ENCODE measurements at regions not wholly inside any gene's neighbourhood (a gene's known extent, or its start where the extent isn't known, plus 50 kb on each side); places are given as distances from the start of the nearest gene placed in this dataset.
"Not testable (repeated sequence)": the region's sequence is repeated elsewhere in the genome, so short reads cannot be mapped to it uniquely, and the experiment has no call there.

DNA sequence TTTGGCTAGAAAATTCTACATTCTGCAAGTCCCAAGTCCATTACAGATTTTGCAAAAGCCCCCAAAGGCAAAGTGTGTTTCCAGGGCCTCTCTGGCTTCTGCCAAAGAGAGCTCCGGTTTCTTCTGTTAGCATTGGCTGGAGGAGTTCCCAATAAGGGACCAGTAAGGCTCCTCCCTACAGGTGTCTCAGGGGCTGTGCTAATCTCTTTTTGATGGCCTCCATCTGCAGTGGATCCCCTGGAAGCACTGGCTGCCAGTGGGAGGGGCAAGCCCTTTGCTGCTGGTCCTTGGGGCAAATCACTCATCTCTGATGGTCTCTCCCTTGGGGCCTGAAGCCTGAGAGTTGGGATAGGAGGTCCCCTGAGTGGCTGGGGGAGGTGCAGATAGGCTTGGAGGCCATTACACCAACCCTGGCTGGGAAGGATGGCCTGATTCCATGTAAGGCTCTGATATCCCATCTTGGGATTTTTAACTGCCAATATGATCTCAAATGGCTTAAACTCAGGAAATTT lies 89.1 kb upstream of the USP24 start:
- DNase-seq (ENCODE audit: low spot score): no peak

DNA sequence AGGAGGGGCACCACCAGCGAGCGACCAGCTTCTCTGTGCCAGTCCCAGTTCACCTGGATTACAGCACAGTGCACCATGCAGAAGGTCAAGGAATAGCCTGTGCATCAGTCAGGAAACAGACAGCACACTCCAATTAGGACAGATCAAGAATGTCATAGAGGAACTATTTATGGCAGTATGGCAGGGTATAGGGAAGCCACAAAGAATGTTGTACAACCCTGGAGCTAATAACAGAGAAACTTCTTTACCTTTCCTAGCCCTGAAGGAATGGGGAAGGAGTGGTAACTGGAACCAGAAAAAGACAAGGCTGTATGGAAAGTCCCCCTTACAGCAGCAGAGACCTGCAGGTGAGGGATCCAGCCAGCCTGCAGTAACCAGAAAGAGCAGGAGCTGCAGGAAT lies 87.8 kb upstream of the USP24 start:
- DNase-seq (ENCODE audit: low spot score): no peak

DNA sequence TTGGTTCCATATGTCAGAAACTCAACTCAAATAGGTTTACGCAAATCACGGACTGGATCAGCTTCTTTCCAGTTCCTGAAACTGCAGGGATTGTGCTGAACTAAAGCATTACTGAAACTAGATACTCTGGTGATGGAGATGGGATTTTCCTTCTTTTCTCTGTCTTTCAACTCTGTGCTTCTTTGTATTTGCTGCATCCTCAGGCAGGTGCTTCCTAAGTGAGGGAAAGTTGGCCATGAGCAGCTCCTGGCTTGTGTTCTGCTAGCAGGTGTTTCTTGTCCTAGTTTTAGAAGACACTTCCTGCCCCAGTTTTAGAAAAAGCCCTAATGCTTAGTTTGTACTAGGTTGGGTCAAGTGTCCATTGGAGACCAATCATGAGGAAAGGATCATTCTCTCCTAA lies 86.7 kb upstream of the USP24 start:
- no peak for DNase-seq (ENCODE audit: low spot score)

DNA sequence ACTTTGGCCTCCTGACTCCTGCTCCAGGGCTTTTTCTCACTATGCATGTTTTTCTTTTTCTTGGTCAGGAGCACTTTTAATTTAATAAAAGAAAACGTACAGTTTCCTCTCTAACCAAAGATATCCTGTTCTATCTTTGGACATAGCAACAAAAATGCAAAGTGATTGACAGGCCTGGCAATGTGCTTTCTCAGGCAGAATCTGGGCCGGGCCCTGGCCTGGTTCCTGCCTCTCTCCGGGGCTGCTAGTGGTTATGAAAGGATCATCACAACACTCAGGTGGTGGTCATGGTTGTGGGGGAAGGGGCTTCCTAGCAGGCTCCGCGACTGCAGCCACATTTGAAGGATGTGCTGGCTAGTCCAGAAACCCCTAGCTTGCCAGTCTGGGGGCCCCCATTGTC lies 85.8 kb upstream of the USP24 start:
- DNase-seq (ENCODE audit: low spot score): no peak

DNA sequence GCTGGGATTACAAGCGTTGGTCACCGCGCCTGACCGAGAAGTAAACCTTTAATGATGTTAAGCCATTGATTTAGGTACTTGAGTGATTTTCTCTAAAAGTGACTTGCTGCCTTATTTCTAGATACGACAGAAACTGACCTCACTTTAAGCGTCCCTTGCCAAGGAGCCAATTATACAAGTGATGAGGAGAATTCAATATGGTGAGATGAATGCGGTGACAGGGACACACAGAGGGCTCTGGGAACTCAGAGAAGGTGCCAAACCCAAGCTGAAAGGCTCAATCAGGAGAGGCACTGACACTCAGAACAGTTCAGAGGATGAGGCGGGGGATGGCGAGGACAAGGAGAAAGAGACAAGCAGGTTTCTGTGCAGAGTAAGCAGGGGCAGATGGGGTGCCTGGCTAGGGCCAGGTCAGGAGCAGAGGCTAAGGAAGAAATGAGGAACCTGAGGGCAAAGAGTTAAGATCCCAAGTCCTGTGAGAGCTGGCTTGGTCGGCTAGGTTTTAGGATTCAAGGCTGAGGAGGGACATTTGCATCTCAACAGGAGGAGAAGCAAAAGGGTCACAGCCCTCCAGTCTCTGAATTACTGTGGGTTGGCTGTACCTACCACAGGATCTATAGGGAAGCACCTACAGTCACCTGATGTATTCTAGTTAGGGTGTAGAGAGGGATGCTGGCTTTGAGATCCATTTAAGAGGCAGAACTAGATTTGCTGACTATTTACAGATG lies 83.2 kb upstream of the USP24 start:
- DNase-seq (ENCODE audit: low spot score): no peak

DNA sequence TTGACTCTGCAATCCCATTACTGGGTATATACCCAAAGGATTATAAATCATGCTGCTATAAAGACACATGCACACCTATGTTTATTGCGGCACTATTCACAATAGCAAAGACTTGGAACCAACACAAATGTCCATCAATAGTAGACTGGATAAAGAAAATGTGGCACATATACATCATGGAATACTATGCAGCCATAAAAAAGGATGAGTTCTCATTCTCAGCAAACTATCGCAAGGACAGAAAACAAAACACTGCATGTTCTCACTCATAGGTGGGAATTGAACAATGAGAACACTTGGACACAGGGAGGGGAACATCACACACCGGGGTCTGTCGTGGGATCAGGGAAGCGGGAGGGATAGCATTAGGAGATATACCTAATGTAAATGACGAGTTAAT lies 81.1 kb upstream of the USP24 start:
- DNase-seq (ENCODE audit: low spot score): not testable (repeated sequence)

DNA sequence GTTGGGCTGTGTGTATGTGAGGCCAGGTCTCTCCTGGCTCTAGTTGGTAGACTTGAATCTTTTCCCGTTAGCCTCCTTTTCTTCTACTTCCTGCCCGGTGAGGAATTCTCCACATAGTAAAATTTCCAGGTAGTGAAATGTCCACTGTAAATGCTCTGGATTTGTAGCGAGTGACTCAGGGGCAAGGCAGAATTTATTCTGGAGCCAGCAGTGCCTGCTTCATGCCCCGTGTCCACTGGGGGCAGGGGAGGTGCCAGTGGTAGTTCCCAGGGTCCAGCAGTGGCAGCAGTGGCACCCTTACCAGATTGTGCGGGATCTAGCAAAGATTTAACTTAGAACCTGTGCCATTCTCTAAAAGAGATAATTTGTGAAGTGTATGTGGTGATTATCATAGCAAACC lies 74.5 kb upstream of the USP24 start:
- DNase-seq (ENCODE audit: low spot score): no peak

DNA sequence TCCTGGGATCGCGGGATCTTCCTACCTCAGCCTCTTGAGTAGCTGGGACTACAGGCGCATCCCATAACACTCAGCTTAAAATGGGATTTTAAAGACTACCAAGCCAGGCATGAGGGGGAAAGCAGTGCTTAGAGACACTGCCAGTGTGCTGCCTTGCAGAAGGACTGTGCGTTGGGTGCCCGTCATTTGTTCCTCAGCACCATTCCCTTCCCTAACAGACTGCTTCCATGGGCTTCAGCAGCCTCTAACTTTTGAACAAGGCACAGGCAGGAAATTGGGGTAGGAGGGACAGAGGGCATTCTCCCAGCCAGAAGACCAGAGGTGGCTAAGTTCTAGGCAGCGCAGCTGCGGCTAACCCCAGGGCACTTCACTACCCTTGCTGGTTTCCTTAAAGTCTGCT lies 73.9 kb upstream of the USP24 start:
- no peak for DNase-seq (ENCODE audit: low spot score)

DNA sequence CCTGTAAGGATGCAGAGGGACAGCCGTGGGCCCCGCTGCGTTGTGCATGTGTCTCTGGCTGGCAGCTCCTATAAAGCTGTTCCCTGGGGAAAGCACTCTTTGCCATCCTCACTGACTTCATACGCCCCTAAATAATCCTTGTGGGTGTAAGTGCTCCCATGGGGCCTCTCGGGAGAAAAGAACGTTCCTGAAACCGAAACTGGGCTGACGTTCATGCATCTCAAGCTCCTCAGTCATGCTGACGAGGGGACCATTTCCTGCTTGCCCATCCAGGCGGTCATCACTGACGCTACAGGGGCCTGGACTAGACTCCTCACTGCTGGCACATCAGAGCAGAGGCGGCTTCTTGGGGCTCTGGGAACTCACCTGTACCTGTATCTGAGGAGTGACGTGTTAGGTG lies 73.1 kb upstream of the USP24 start:
- no peak for DNase-seq (ENCODE audit: low spot score)

DNA sequence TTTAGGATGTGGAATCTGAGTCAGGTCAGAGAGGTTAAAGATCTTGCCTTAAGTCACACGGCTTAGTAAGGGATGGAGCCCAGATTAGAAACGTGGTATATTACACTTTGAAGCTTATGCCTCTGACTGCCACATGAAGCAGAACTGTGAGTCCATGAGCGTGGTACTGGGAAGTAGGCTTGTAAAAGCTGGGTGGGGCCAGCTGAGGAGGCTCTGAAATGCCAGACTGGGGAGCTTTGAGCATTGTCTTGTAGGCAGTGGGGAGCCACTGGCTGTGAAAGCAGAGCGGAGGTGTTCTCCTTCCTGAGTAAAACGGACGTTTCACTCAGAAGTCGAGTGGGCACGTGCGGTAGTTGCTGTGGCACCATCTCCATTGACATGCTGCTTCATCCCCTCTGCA lies 72.6 kb upstream of the USP24 start:
- no peak for DNase-seq (ENCODE audit: low spot score)

DNA sequence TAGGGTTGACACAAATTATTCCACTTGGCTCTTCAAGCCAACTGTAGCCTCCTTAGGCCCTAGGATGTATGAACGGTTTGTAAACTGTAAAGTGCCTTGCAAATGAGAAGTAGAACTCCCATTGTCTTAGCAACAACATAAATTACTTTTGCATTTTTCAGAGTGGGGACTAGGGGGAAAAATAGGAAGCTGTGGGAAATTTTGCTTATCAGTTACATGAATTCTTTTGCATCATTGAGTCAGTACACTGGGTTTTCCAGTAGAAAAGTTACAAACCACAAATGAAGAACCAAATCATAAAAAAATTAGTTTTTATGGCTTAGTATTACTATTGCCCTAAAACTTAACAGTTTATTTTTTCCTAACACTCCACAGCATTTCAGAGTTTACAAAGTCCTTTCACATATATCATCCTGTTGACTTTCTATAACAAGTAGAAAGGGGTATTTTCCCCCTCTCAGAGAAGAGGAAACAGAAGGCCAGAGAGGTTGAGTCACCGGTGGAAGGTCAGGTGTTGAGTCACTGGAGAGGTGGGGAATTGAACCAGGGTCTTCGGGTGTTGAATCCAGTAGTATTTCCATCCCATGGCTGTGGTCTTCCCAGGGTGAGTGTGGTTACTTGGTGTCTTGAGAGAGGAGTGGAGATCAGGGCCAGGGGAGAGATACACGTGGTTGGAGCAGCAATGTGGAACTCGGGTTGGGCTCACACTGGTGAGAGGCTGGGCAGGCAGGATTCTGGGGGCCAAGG lies 71.9 kb upstream of the USP24 start:
- no peak for DNase-seq (ENCODE audit: low spot score)

DNA sequence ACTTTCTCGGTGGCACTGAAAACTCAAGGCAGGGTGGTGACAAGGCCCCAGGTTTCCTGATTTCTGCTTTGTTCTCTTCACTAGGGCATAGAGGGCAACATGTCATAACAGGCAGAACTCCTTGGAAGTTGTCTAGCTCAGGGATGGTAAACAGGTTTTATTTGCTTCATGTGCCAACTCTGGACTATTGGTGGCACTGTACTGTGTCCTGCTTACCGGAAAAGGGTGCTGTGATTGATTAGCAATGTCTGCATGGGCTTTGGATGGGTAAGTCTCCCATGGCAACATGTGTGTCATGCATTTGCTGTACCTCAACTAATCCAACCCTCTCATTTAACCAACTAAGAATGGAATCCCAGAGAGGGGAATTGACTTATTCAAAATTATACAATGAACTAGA lies 70.7 kb upstream of the USP24 start:
- no peak for DNase-seq (ENCODE audit: low spot score)

DNA sequence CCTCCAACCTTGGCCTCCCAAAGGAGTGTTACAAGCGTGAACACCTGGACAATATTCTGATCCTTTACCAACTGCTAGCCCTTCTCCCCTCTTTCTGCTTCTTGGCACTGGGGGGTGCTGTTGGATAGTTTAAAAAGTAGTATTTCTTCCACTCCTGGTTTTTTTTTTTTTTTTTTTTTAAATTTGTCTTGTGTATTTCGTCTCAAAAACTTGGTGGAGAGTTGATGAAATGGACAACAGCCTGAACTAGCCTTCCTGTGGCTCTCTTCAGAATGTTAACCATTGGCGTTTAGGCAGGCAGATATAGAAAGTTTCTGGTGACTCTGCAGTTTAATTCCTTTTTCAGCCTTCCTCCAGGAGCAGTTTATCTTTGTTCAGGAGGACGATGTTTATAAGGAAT lies 69.7 kb upstream of the USP24 start:
- peak; percentile 16 for DNase-seq (ENCODE audit: low spot score)

DNA sequence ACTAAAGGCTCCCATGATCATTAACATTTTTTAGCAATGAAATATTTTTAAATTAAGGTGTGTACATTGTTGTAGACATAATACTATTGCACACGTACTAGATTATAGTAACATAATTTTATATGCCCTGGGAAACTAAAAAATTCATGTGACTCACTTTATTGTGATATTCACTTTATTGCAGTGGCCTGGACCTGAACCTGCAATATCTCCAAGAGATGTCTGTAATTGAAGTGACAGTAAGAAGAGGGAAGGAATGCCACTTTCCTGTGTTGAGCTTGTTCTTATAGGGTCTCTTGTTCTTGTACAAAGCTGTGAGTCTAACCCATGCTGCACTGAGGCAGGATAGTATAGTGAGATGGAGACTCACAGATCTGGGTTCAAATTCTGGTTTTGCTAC lies 66.9 kb upstream of the USP24 start:
- no peak for DNase-seq (ENCODE audit: low spot score)

DNA sequence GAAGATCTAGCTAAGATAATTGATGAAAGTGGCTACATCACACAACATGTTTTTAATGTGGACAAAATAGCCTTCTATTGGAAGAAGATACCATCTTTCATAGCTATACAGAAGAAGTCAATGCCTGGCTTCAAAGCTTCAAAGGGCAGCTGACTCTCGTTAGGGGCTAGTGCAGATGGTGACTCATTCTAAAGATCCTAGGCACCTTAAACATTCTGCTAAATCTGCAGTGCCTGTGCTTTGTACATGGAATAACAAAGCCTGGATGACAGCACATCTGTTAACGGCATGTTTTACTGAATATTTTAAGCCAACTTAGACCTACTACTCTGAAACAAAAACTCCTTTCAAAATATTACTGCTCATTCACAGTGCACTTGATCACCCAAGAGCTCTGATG lies 65.6 kb upstream of the USP24 start:
- DNase-seq (ENCODE audit: low spot score): no peak

DNA sequence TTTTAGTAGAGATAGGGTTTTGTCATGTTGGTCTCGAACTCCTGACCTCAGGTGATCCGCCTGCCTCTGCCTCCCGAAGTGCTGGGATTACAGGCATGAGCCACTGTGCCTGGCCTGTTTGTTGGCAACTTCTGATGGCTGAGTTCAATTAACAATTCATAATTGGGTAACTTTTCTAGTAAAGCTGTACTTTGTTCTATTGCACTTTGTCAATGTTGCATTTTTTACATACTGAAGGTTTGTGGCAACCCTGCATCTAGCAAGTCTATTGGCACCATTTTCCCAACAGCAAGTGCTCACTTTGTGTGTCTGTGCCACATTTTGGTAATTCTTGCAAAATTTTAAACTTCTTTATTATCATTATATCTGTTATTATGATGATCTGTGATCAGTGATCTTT lies 64.5 kb upstream of the USP24 start:
- DNase-seq (ENCODE audit: low spot score): no peak

DNA sequence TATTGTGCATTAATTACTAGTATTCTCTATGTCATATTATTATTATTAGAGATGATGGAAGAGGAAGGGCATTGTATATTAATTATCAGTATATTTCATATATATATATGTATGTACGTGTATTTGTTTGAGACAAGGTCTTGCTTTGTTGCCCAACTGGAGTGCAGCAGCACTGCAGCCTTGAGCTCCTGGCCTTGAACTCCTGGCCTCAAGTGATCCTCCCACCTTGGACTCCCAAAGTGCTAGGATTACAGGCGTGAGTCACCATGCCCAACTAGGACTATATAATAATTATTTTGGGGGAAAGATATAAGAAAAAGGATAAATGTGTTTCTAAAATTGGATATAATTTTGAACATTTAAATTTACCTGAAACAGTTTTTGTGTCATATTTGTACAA lies 63.2 kb upstream of the USP24 start:
- no peak for DNase-seq (ENCODE audit: low spot score)

DNA sequence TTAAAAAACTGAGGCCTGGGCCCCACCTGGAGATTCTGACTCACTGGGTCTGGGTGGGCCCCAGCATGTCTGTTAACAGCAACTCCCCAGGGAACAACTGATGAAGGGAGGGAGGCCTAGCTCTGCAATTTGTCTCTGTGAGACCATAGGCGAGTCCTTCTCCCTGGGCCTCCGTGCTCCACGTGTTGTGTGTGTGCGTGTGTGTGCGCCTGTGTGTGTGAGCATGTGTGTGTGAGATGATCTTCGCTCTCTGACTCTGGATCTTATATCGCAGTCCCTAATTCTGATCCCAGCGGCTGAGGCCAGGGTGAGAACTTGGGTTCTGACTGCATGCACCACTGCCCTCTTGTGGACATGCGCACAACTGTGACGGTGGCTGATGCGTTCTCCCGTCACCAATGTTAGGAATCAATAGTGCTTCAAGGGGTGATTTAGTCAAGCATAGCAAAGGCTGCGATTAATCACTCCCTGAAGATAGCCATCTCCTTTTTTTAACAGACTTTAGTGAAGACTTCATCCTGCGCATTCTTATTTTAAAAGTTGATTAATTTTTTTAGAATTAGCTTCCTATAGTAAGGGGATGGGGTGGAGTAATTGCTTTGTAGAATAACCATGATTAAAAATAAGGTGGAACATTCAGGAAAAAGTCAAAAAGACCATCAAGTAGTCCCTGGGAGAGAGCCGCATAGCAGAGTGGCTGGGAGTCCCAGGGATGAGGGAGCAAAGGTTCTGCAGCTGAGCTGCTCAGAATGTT lies 62.4 kb upstream of the USP24 start:
- DNase-seq (ENCODE audit: low spot score): peak; percentile 83

DNA sequence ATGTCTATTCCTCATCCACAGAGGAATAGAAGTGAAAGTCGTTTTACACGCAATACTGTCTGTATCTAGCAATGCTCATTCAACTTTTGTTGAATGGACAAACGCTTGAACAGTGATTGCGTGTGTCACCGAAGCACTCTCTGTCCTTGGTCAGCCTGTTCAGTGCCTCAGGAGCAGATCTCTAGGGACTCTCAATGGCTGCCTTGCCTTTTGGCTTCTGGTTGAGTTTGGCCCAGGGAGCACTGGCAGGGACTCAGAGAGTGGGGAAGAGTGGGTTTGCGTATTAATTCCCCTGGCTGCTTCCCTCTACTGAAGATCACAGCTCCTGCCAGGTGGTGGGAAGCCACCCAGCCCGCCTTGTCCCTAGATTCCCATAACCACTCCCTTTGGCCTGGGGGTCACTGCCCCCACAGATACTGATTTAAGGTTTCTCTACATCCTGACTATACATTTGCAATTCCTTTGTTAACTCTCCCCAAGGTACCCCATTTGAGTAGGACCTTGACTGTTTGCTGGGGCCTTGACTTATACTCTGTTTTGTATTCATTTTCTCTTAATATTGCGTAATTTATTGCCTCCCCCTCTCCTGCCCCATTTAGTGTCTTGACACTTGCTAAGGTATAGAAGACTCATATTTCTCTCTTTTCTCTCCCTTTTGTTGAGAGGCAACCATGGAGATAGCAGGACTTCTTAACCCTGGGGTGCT lies 61.7 kb upstream of the USP24 start:
- no peak for DNase-seq (ENCODE audit: low spot score)

DNA sequence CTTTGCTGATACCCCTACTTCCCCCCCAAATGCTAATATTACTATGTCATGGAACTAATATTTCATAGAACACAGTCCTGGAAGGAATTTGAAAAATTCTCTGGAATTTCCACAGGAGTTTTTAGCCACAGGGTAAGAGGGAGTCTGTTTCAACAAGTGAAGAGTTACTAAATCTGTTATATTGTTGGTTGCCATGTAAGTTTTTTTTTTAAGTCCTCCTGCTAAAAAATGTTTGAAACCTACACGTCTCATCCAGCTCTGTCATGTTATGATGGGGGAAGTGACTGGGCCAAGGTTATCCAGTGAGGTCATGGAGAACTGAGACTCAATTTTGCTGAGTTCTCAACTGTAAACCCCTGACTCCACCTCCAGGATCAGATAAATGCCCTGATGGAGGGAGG lies 60.8 kb upstream of the USP24 start:
- DNase-seq (ENCODE audit: low spot score): no peak

DNA sequence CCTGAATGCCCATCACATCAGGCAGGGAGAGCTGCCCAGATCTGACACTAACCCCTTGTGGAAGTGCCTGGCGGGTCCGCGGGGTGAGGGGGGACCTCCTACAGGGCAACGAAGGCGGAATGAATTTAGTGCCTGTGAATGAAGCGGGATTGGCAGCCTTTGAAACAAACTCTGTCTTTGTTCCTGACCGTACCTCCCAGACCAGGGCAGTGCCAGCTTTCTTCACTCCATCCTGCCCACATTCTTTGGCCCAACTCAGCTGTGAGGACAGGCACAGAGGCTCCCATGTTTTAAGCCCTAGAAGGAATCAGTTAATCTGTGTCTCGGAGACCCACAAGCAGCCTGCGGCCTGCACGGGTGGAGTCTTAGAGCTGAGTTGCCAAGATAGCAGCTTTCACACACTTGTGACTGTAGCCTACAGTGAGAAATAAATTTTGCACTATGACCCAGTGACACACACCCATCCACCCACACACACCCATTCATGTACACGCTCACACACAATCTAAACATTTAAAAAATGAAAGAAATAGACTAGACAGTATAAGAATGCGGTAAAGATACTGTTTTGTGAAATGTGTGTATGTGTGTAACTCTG lies 60.1 kb upstream of the USP24 start:
- no peak for DNase-seq (ENCODE audit: low spot score)

DNA sequence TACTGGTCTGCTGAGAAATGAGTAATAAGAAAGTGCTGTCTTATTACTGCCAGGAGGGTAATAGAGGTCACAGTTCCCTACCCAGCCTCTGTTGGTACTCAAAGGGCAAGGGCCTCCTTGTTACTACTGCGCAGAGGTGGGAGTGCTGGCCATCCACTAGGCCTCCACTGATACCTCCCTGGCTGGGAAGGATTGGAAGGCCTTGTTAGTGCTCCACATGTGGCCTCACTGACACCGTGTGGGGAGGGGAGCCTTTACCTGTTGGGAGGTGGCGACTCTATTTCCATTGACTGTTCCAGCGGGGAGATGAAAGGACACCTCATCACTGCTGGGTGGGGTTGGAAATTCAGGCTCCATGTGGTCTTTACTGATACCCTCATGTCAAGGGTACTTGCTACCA lies 57.8 kb upstream of the USP24 start:
- DNase-seq (ENCODE audit: low spot score): no peak

Measured in activated CD4-positive, alpha-beta T cell treated with anti-CD3 and anti-CD28 coated beads, Interleukin-2, Interleukin-4, amounts not matched to agents 100 ng/mL and 50 ng/mL, durations not matched to agents 16 hours and 8 hours (primary cell).